Neuron (in vitro differentiated cells): ENCODE measurements at regions not wholly inside any gene's neighbourhood (a gene's known extent, or its start where the extent isn't known, plus 50 kb on each side); places are given as distances from the start of the nearest gene placed in this dataset.
"Not testable (repeated sequence)": the region's sequence is repeated elsewhere in the genome, so short reads cannot be mapped to it uniquely, and the experiment has no call there.

ENCODE experiments used
- H2AFZ ChIP-seq: one replicate; pipeline ENCODE4 v1.6.1; 2013; ENCODE audit warnings: low read depth, mild to moderate bottlenecking, inconsistent platforms, low read length, moderate library complexity
- H3K27me3 ChIP-seq: one replicate; pipeline ENCODE4 v1.6.1; 2013; ENCODE audit warnings: low read length; ENCODE audit not compliant: insufficient read depth
- H3K36me3 ChIP-seq: one replicate; pipeline ENCODE4 v1.6.1; 2013; ENCODE audit warnings: low read length; ENCODE audit not compliant: insufficient read depth
- H3K4me1 ChIP-seq: one replicate; pipeline ENCODE4 v1.6.1; 2013; ENCODE audit warnings: low read length; ENCODE audit not compliant: insufficient read depth
- H3K4me3 ChIP-seq: 2 replicates; pipeline ENCODE4 v1.5.1; 2013; ENCODE audit warnings: mild to moderate bottlenecking, low read length, moderate library complexity
- H3K9me3 ChIP-seq: one replicate; pipeline ENCODE4 v1.6.1; 2013; ENCODE audit warnings: low read length

DNA sequence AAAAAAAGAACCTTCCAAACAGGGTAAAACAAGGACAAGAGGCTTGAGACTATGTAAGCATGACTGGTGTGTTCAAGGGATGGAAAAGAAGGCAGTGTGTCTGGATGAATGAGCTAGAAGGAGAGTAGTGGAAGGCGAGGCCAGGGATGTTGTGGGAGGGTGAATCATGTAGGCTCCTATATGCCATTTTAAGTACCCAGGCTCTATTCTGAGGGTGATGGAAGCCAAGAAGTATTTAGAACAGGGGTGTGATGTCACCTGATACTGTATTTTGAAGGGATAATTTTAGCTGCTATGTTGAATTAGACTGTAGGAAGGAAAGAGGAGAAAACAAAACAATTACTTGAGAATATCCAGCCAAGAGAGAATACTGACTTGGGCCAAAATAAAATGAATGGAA, 524.7 kb upstream of the CRIM1 start:
- Histone ChIP-seq H3K4me1 (no peaks in the 10 kb centered on the region), H3K9me3 (no peaks in the 10 kb centered on the region), H3K36me3 (no peaks in the 10 kb centered on the region), H3K4me3 (no peak overlapping the region), H2AFZ (no peak overlapping the region), H3K27me3 (no peaks in the 10 kb centered on the region)

- H3K27me3 ChIP-seq, result no peaks in the 10 kb centered on the region
- no peak overlapping the region for H2AFZ ChIP-seq
- no peak overlapping the region for H3K4me3 ChIP-seq
- H3K4me1 ChIP-seq, result peaks cover 6% of the 10 kb centered on the region
- no peaks in the 10 kb centered on the region for H3K36me3 ChIP-seq
- H3K9me3 ChIP-seq, result no peaks in the 10 kb centered on the region
Observed at GRCh38 chr2:35827086-35827485, 528.5 kb upstream of the CRIM1 start.

- Histone ChIP-seq H3K36me3 (no peaks in the 10 kb centered on the region), H2AFZ (no peak overlapping the region), H3K27me3 (no peaks in the 10 kb centered on the region), H3K4me1 (peaks cover 10% of the 10 kb centered on the region), H3K9me3 (no peaks in the 10 kb centered on the region), H3K4me3 (no peak overlapping the region)
Observed at GRCh38 chr2:35822716-35823115, 532.9 kb upstream of the CRIM1 start.

DNA sequence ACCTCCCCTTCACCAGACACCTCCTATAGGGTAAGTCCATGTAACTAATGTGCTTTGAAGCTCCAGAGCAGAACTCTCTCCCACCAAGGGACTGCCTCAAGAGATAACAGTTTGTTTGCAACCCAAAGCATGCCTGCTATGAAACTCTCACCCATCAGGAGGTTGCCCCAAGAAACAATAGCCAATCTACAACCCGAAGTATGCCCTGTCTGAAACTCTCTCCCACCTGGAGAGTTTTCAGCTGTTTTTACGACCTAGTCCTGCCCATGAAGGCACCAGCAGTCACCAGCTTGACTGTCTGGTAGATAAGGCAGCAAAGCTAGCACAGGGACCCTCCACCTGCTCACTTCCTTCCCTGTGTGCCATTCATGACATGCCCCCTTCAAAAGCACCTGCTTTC, 533.9 kb upstream of the CRIM1 start:
- H3K27me3 ChIP-seq, result no peaks in the 10 kb centered on the region
- H3K4me3 ChIP-seq, result no peak overlapping the region
- H3K9me3 ChIP-seq, result no peaks in the 10 kb centered on the region
- H3K4me1 ChIP-seq, result peaks cover 10% of the 10 kb centered on the region
- H2AFZ ChIP-seq, result no peak overlapping the region
- no peaks in the 10 kb centered on the region for H3K36me3 ChIP-seq

- H2AFZ ChIP-seq, result no peak overlapping the region
- peaks cover 10% of the 10 kb centered on the region for H3K4me1 ChIP-seq
Observed at GRCh38 chr2:35820391-35820790, 535.2 kb upstream of the CRIM1 start.

DNA sequence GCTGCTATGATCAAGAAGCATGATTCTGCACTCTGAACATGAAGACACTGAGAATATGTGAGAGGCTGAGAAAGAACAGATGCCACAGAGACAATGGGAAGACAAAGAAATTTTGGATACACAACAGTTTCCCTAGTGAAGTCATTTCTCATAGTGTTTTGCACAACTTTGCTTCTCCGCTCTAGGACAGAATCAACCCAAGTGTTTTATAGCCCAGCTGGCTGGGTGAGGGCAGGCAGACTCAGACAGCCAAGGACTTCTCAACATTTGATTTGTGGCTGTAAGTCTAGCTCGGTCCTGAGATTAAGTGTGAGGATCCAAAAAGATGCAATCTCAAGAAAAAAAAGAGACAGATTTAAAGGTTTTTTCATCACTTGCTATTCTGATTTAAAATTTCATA, 536.5 kb upstream of the CRIM1 start:
- Histone ChIP-seq H3K9me3 (no peaks in the 10 kb centered on the region), H3K36me3 (no peaks in the 10 kb centered on the region), H3K27me3 (no peaks in the 10 kb centered on the region), H3K4me1 (peaks cover 10% of the 10 kb centered on the region), H3K4me3 (no peak overlapping the region), H2AFZ (no peak overlapping the region)

More at GRCh38 chr2:35820391-35820790, 535.2 kb upstream of the CRIM1 start:
- H3K4me3 ChIP-seq, result no peak overlapping the region
- H3K27me3 ChIP-seq, result no peaks in the 10 kb centered on the region
- no peaks in the 10 kb centered on the region for H3K36me3 ChIP-seq
- H3K9me3 ChIP-seq, result no peaks in the 10 kb centered on the region

DNA sequence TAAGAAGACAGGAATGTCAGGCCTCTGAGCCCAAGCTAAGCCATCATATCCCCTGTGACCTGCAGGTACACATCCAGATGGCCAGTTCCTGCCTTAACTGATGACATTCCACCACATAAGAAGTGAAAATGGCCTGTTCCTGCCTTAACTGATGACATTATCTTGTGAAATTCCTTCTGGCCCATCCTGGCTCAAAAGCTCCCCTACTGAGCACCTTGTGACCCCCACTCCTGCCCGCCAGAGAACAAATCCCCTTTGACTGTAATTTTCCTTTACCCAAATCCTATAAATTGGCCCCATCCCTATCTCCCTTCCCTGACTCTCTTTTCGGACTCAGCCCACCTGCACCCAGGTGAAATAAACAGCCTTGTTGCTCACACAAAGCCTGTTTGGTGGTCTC, 537.2 kb upstream of the CRIM1 start:
- not testable (repeated sequence) for H2AFZ ChIP-seq, H3K4me3 ChIP-seq, H3K36me3 ChIP-seq, H3K9me3 ChIP-seq, H3K27me3 ChIP-seq
- H3K4me1 ChIP-seq, result peaks cover 10% of the 10 kb centered on the region

- not testable (repeated sequence) for H3K4me3 ChIP-seq, H3K4me1 ChIP-seq, H3K9me3 ChIP-seq, H2AFZ ChIP-seq, H3K27me3 ChIP-seq, H3K36me3 ChIP-seq
Observed at GRCh38 chr2:35814597-35814996, 541.0 kb upstream of the CRIM1 start.

DNA sequence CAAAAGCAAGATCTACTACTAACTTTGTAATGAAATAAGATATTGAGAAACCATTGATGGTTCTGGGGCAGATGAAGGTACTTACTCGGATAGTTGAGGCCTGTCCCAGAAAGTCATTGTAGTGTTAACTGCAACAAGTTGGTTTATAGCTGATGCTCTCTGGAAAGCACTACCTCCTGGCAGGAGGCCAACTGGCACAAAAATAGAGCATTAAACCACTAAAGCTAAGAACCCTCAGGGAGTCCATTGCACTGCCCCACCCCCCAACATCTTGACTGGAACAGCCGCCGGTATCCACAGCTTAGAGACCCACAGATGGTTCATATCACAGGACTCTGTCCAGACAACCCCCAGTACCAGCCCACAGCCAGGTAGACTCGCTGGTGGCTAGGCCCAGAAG, 552.5 kb upstream of the CRIM1 start:
- no peaks in the 10 kb centered on the region for H3K9me3 ChIP-seq
- H3K36me3 ChIP-seq, result no peaks in the 10 kb centered on the region
- H3K4me1 ChIP-seq, result no peaks in the 10 kb centered on the region
- no peak overlapping the region for H3K4me3 ChIP-seq
- no peaks in the 10 kb centered on the region for H3K27me3 ChIP-seq
- no peak overlapping the region for H2AFZ ChIP-seq

GRCh38 chr2:35794796-35795450, 560.7 kb upstream of the CRIM1 start:
- Histone ChIP-seq H3K4me1 (peaks cover 5% of the 10 kb centered on the region), H3K4me3 (no peak overlapping the region), H3K27me3 (no peaks in the 10 kb centered on the region), H3K9me3 (no peaks in the 10 kb centered on the region), H3K36me3 (no peaks in the 10 kb centered on the region), H2AFZ (no peak overlapping the region)

DNA sequence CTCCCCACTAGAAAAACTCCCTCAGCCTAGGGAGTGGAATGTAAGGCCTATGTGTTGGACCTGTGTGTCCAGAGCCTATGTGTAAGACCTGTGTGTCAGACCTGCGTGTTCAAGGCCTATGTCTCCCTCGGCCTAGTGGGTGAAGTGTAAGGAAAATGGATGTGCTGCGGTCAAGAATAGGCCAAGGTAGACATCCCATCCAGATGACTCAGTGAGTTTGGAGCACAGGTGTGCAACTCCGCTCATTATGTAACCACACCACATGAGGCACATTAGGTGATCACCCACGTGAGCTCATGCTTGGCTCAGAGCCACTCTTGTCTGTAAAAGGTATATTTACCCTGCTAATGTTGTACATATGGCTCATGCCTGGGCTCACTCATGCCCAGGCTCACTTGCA, 565.3 kb upstream of the CRIM1 start:
- Histone ChIP-seq H3K4me3 (no peak overlapping the region), H3K4me1 (peaks cover 5% of the 10 kb centered on the region)

GRCh38 chr2:35788543-35788942, 567.0 kb upstream of the CRIM1 start:
- no peak overlapping the region for H2AFZ ChIP-seq
- H3K4me1 ChIP-seq, result peaks cover 5% of the 10 kb centered on the region
- no peak overlapping the region for H3K4me3 ChIP-seq
- no peaks in the 10 kb centered on the region for H3K36me3 ChIP-seq
- H3K27me3 ChIP-seq, result no peaks in the 10 kb centered on the region
- H3K9me3 ChIP-seq, result no peaks in the 10 kb centered on the region

More for the DNA sequence above, 565.3 kb upstream of the CRIM1 start:
- no peak overlapping the region for H2AFZ ChIP-seq
- no peaks in the 10 kb centered on the region for H3K36me3 ChIP-seq
- H3K27me3 ChIP-seq, result no peaks in the 10 kb centered on the region
- no peaks in the 10 kb centered on the region for H3K9me3 ChIP-seq

DNA sequence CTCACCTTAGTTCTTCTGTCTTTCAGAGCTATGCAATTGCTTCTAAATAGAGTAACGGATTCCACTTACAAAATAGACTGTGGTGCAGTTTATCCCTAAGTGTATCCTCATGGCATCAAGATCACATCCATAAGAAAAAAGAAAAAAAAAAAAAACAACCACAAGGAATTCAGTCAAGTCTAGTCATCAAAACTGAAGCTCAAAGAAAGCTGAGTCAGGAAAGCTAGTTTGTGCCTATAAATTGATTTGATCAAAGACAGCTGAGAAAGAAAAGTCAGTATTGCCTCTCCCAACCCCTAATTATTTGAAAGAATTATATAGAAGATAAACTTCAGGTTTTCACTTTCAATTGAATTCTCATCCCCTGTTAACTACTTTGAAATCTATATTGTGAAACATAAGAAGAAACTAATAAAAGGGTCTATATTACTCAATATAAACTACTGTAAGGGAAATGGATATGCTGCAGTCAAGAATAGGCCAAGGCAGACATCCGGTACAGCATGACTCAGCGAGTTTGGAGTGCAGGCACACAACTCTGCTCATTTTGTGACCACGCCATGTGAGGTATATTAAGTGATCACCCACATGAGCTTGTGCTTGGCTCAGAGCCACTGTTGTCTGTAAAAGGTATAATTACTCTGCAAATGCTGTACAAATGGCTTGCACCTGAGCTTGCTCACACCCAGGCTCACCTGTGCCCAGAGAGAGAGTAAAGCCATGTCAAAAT, 568.1 kb upstream of the CRIM1 start:
- peaks cover under 1% of the 10 kb centered on the region for H3K4me1 ChIP-seq
- no peaks in the 10 kb centered on the region for H3K9me3 ChIP-seq
- no peaks in the 10 kb centered on the region for H3K27me3 ChIP-seq
- no peak overlapping the region for H2AFZ ChIP-seq
- H3K36me3 ChIP-seq, result no peaks in the 10 kb centered on the region
- H3K4me3 ChIP-seq, result no peak overlapping the region

DNA sequence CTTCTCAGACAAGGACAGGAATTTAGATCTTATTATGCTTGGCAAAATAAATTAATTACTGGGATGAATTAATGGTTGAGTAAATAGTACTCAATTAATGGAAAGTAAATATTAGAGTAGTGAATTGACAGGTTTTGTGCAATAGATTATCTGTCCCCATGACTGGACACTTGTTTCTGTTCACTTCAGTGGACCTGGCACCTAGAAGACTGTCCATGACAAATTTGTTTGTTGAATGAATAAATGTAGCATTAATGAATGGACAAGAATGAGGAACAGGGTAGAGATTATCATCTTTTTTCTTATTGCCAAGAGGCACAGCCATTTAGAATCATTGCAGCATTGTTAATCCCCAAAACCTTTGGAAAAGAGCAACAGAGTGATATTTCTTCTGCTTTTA, 570.0 kb upstream of the CRIM1 start:
- no peak overlapping the region for H3K4me3 ChIP-seq
- H3K36me3 ChIP-seq, result no peaks in the 10 kb centered on the region
- no peaks in the 10 kb centered on the region for H3K9me3 ChIP-seq
- H3K27me3 ChIP-seq, result no peaks in the 10 kb centered on the region
- no peak overlapping the region for H2AFZ ChIP-seq
- no peaks in the 10 kb centered on the region for H3K4me1 ChIP-seq
